NCI-H2196 treated with DMSO at 0.1 percent for 48 hours (cell line): ENCODE measurements at regions not wholly inside any gene's neighbourhood (a gene's known extent, or its start where the extent isn't known, plus 50 kb on each side); places are given as distances from the start of the nearest gene placed in this dataset.

ENCODE experiments used
- DNase-seq: peaks from one replicate; lab custom pipeline; 2025; ENCODE audit not compliant: unreplicated experiment; lab: John Stamatoyannopoulos, UW

DNA sequence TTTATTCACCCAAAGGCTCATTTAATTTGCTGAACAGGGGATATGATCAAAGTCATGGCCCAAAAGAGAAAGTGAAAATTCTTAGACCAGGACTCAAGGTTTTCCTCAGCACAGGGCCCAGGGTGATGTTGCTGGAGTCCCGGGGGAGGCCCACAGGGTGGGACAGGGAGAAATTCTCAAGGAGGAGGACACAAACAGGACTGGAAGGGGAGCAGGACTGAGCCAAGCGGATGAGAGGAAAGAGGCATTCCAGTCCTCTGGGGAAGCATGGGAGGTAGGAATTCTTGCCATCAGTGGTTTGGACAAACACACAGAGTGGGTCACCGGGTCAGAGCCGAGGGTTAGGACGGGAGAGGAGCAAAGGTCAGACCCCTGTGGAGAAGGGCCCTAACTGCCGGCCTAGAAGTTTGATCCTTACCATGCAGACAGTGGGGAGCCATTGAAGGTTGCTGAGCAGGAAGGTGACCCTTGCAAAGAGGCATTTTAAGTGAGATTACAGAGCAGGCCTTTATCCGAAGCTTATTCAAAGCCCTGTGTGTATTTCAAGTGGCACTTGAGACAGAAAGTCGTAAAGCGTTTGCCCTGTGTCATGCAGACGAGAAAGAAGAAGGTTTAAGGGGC lies 68.4 kb upstream of the PTGR2 start:
- DNase-seq: no peak

DNA sequence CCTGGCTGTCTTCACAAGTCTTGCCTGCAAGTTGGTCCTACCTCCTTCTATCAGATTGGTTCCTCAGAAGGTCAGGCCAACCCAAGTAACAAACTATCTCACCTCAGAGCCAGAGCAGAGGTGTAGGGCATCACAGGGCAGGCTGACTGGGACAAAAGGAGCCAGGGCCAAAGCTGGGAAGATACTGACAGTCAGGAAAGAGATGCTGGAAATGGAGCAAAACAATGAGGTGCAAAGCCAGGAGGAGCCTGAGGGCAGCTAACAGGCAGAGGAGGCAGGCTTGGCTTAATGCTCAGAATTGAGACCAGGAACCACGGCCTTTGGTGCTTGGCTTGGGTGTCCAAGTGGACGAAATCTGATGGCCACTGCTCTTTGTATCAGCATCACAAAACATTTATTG lies 68.4 kb upstream of the PNMA1 start:
- DNase-seq: no peak

DNA sequence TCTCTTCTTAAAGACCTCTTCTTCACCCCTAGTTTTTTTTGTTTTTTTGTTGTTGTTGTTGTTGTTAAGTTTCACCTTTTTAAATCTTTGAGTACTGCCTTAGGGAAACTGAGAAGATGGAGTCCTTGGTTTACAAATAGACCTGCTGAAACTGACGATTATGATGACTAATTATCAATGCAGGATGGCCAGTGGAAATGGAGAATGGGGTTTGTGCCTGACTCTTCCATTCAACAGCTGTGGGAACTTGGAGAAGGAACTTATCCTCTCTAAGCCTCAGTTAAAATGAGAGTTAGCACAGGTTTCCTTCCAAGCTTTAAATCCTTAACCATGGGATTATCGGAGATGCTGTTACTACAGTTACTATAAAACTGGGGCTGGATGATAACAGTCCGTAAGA lies 66.7 kb upstream of the PNMA1 start:
- DNase-seq: no peak

DNA sequence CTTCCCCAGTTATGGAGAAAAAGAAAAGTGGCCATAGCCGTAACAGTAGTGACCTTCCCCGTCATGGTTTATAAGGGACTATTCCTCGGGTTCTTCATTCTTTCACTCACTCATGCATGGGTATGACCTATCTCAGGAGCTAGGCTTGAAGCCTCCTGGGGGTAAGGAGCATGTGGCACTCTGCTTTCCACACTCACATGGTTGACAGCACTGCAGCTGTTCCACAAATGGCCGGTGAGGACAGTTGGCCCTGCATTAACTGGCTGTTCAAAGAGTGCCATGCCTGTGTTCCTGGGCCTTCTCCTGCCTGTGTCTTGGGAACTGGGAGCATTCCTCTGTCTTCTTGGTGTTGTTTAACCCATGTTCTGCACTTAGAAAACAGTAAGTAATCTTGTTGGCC lies 66.2 kb upstream of the PNMA1 start:
- DNase-seq: no peak

DNA sequence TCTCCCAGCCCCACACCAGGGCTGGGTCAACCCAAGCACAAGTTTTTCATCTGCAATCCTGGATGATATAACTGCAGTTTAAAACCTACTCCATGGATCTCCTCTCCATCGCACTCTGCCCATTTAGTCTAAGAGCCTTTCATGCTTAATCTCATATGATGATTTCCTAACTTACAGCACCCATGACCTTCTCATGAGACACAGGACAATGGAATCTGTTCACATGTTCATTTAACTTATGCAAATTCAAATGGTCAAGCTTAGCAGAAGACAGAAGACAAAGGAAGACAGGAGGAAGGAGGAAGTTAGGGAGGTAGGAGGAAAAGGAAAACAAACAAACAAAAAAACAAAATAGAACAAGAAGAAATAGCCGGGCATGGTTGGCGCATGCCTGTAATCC lies 64.6 kb upstream of the PNMA1 start:
- DNase-seq: no peak

DNA sequence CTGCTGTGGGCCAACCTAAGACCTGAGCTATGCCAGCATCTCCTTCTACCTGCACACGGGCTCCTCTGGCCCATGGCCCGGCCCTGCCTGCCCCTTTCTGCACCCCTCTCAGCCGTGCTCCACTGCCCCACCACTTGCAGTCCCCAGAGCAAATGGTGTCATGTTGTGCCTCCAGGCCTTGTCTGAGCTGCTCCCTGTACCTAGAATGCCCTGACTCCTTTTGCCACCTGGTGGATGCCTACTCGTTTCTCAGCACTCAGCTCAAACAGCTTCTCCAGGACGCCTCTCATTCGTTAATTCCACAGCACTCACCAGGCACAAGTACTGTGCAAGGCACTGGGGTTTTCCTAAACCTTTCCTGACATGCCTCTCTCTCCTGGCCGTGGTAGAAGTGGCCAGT lies 63.2 kb upstream of the PNMA1 start:
- no peak for DNase-seq

DNA sequence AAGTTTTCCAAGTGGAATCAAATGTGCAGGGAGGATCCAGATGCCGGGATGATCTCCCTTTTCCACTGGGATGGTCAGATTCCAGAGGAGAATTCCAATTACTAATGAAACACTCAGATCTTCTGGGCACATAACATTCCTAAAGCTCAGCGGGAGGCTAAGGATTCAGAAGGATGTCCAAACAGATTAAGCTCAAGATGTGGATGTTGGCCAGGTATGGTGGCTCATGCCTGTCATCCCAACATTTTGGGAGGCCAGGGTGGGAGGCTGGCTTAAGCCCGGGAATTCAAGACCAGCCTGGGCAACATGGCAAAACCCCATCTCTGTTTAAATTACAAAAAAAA lies 62.0 kb upstream of the PNMA1 start:
- no peak for DNase-seq

DNA sequence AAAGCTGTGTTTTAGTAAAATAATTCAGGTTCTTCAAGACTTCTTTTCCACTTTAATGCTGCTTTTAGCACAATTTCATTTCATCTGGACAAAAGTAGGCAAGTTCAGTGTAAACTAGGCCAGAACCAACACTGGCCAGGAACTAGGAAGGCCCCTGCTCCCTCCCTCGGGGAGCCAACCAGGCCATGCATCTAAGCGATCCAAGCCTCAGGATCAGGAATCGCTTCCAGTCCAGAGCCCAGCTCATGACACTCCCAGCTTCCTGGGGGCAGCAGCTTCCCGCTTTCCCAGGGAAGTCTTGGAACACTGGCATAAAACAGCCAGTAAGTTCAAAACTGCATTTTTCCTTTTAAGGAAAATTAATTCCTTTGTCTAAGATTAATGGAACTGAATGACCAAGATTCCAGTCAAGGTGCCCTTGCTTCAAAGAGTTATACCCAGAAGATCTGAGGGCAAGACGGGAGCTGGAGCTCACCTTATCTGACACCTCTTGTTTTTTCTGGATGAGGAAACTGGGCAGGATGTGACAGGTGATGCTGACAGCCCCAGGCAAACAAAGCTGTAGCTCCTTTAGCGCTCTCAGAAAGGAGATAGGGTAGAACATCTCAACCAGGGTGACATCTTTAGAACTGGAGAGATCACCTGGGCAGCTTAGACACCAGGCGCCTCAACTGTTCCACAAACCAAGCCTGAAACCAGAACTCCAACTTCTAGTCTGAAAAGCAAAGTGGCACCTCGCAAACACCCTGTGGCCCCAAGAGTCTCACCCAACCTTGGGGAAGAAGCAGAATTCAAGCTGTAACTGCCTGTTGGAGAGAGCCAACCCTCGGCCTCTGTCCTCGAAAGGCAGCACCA lies 61.4 kb upstream of the PNMA1 start:
- no peak for DNase-seq

DNA sequence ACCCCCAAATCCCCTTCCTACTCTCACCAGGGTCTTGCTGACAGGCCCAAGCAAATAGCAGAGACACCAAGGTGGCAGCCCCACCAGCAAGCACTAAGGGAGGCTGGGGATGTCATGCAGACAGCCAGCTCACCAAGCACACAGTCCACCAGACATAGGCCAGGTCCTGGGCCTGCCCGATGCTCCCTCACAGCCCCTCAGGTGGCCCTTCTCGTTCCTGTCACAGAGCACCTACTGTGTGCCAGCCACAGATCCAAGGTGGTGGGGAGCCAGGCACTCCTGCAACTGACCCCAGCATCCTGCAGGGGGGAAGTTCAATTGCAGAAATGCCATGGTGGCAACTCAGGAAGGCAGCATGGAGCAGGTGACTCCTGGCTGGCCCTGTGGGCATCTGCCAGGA lies 60.5 kb upstream of the PNMA1 start:
- DNase-seq: no peak

DNA sequence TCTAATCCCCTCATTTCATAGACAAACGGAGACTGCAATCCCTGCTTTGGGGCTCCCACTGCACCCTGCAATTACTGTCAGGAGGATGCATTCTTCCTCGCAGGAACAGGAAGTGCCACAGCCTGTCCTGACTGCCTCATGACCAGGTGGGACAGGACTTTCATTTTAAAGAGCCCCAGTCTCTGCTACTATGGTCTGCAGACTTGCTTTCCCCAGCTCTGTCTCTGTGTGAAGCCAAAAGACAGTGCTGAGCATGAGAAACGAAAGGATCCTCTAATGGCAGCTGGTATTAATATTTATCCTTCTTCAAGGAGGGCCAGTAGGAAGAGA lies 60.0 kb upstream of the PNMA1 start:
- DNase-seq: no peak

DNA sequence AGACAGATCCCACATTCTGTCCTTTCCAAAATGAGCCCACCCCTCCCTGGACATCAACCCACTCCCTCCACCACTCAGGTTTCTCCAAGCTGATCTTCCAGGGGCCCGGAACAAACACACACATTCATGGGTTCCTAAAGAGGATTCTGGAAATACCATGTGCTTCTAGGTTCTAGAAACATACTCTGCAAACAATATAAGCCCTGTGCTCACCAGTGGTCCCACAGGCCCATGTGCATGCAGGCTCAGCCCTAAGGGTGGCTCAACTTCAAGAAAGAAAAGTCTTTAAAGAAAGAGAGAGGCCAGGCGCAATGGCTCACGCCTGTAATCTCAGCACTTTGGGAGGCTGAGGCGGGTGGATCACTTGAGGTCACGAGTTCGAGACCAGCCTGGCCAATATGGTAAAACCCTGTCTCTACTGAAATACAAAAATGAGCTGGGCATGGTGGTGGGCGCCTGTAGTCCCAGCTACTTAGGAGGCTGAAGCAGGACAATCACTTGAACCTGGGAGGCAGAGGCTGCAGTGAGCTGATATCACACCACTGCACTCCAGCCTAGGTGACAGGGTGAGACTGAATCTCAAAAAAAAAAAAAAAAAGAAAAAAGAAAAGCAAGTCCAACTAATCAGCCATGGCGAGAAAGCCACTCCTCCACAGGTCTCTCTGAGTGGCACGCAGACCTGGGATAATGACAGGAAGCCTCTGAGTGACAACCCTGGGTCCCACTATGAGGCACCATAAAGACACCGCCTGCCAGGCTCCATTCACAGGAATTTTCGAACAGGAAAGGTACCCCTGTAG lies 59.5 kb upstream of the PNMA1 start:
- no peak for DNase-seq

DNA sequence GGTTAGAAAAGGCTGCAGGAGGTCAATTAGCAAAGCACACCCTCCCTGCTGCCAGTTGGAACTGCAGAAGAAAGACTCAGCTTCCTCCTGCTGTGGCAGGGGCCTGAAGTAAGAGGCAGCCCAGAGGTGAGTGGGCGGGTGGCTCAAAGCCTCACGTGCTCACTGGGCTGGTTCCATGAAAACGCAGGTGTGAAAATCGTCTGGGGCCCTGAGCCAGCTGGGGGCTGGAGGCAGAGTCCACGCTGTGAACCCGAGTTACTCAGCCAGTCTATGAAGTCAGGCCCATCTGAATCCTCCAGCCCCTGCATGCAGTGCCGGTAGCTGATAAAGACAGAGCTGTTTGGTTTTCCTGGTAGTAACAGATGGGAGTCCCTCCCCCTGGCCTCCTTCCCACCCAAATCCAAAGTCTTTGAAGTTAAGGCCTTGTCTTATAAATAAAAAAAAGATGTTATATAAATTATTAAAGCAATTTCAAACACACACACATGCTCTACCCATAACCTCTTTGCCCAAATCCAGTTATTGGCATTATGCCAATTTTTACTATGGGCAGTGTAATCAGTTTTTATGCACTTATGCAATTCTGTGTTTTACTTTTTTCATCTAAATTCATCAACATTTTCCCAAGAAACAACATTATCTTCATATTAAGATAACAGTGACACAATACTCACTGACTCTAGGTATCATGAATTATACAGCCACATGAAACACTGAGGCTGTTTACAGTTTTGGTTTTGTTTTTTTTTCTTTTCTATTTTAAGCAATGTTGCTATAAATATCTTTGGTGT lies 57.9 kb upstream of the PNMA1 start:
- peak; percentile 79 for DNase-seq

DNA sequence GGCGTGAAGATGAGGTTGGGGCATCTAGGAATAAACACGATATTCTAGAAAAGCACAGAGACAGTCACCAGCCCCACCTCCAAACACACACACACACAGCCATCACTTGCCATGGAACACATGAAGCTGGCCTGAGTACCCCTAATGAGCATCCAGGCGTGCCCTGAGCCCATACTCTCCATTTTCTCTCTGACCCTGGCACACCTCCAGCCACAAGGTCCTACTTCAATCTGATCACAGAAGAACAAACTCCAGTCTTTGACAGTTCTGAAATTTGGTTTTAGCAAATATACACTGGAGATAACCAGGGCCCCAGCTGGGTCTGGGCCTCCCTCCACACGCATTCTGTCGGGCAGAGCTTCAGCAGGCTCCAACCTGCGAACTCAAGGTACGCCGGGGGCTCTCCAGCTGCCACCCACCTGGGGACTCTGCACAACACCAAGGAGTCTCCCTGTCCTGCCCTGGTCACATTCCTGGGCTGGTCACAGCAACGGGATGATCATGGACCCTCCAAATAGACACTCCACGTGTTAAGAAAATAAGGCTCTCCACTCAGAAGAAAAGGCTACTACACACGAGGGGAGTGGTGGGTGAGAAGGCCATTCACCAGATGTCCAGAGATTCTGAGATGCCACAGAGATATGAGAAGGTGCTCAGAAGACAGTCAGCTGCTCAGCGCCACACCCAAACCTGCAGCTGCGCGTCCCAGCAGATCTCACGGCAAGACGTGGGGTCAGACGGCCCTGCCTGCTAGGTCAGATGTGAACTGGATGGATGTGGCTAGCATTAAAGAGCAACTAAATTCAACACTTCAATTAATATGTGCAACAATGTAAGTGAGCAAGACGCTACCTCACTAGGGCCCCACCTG lies 57.0 kb upstream of the PNMA1 start:
- DNase-seq: no peak

DNA sequence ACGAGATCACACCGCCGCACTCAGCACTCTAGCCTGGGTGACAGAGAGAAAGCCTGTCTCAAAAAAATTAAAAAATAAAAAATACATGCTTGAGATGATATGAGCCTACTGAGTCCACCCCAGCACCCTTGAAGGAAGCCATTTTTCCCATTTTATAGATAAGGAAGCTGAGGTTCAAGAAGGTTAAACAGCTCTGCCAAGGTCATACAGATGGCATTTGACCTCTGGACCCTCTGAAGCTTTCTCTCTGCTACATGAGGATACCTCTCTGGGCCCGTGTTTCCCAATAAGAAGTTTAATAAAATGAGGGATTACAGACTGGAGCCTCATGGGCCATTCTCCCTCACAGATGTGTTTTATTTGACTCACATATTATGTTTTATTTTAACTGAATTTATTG lies 53.9 kb upstream of the PNMA1 start:
- DNase-seq: no peak

DNA sequence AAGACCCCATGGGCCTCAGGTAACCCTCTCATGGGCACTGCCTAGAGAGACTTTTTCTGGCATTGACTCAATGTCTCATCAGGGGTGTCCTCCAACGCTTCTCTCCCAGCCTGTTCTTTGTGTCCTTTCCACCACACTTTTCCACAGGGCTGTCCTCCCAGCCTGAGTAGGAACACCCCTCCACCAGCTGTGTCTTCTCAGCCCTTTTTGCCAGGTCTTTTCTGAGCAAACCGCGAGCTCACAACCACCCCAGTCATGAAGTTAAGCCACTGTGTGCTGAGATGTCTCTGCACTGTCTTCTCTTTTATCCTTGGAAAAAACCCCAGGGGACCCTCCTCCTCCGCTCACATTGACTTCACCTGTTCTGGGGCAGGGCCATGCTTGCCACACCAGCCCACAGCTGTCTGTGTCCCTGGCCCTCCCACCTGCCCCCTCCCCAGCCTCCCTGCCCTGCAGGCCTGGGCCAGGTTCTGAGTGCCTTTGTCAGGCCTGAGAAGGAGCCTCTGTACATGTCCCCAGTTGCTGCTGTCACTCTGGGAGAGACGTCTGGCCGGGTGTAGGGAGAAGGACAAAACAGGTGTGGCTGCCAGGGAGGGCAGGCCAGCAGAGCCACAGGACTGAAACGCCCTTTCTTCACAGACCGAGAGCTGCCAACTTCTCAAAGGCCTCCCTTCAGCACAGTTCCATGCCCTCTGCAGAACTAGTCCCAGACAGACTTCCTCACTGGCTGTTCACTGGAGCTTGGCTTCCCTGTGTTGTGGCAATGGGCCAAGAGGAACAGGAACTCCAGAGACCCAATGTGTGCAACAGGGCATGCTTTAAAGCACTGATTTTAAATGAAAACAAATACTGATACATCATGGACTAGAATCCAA lies 50.5 kb upstream of the PNMA1 start:
- no peak for DNase-seq
